WTC11 (cell line): ENCODE measurements at regions not wholly inside any gene's neighbourhood (a gene's known extent, or its start where the extent isn't known, plus 50 kb on each side); places are given as distances from the start of the nearest gene placed in this dataset.

Experiments used
- ATF1 ChIP-seq: sonication (generic); formaldehyde crosslinking; IDR thresholded peaks from 2 replicates; pipeline ENCODE4 v1.8.1; 2023; ENCODE audit warnings: mild to moderate bottlenecking, moderate library complexity, missing genetic modification reagents
- IRF2 ChIP-seq: sonication (generic); formaldehyde crosslinking; IDR thresholded peaks from 2 replicates; pipeline ENCODE4 v1.8.0; 2022; ENCODE audit warnings: low read depth, missing genetic modification reagents, borderline replicate concordance
- KAT7 ChIP-seq: sonication (generic); formaldehyde crosslinking; IDR thresholded peaks from 2 replicates; pipeline ENCODE4 v1.8.1; 2023; ENCODE audit warnings: missing genetic modification reagents, mild to moderate bottlenecking, borderline replicate concordance
- NFE2L1 ChIP-seq: sonication (generic); formaldehyde crosslinking; IDR thresholded peaks from 2 replicates; pipeline ENCODE4 v1.8.1; 2023; ENCODE audit warnings: missing genetic modification reagents
- NR1H2 ChIP-seq: sonication (generic); formaldehyde crosslinking; IDR thresholded peaks from 2 replicates; pipeline ENCODE4 v1.9.0; 2021; ENCODE audit warnings: mild to moderate bottlenecking, moderate library complexity, missing genetic modification reagents
- SMAD3 ChIP-seq: sonication (generic); formaldehyde crosslinking; IDR thresholded peaks from 2 replicates; pipeline ENCODE4 v1.8.0; 2022; ENCODE audit warnings: missing genetic modification reagents, mild to moderate bottlenecking, borderline replicate concordance
- SP1 ChIP-seq: sonication (generic); formaldehyde crosslinking; conservative IDR thresholded peaks from 2 replicates; pipeline ENCODE4 v1.8.1; 2022; ENCODE audit warnings: missing genetic modification reagents
- TF ChIP-seq, protein P1 (sequence below): fragments of 200-600 bp; IDR thresholded peaks from 2 replicates; pipeline ENCODE4 v1.8.0; 2022; ENCODE audit warnings: antibody characterized with exemption

DNA sequence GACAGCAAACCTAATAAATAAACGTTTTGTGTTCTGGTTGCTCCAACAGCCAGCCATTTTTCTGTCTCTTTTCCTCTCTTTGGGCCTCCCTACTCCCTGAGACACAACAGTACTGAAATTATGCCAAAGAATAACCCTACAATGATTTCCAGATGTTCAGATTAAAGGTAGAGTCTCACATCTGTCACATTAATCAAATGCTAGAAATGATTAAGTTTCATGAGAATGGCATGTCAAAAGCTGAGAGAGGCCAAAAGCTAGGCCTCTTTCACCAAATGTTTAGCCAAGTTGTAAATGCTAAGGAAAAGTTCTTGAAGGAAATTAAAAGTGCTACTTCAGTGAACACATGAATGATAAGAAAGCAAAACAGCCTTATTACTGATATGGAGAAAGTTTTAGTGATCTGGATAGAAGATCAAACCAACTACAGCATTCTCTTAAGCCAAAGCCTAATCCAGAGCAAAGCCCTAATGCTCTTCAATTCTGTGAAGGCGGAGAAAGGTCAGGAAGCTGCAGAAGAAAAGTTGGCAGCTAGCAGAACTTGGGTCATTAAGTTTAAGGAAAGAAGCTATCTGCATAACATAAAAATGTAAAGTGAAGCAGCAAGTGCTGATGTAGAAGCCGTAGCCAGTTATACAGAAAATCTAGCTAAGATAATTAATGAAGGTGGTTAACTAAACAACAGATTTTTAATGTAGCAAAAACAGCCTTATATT is 182.1 kb upstream of the NUDT6 start:
- no peak for TF ChIP-seq SMAD3 (CRISPR knock-in tag)
- no peak for TF ChIP-seq NFE2L1 (CRISPR knock-in tag)
- TF ChIP-seq KAT7 (CRISPR knock-in tag), result no peak
- TF ChIP-seq IRF2 (CRISPR knock-in tag), result no peak
- no peak for TF ChIP-seq NR1H2 (CRISPR knock-in tag)
- TF ChIP-seq SP1 (CRISPR knock-in tag), result no peak
- TF ChIP-seq ATF1 (CRISPR knock-in tag), result no peak
- TF ChIP-seq, protein P1, sequence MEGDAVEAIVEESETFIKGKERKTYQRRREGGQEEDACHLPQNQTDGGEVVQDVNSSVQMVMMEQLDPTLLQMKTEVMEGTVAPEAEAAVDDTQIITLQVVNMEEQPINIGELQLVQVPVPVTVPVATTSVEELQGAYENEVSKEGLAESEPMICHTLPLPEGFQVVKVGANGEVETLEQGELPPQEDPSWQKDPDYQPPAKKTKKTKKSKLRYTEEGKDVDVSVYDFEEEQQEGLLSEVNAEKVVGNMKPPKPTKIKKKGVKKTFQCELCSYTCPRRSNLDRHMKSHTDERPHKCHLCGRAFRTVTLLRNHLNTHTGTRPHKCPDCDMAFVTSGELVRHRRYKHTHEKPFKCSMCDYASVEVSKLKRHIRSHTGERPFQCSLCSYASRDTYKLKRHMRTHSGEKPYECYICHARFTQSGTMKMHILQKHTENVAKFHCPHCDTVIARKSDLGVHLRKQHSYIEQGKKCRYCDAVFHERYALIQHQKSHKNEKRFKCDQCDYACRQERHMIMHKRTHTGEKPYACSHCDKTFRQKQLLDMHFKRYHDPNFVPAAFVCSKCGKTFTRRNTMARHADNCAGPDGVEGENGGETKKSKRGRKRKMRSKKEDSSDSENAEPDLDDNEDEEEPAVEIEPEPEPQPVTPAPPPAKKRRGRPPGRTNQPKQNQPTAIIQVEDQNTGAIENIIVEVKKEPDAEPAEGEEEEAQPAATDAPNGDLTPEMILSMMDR, result no peak
